ENCODE measurements at regions not wholly inside any gene's neighbourhood (a gene's known extent, or its start where the extent isn't known, plus 50 kb on each side); places are given as distances from the start of the nearest gene placed in this dataset.

GRCh38 chr4:17265139-17265538 is 246.8 kb downstream of the QDPR start:
- Mint-ChIP-seq H3K27ac (no peak overlapping the region), H3K9me3 (ENCODE audit: low read depth) (no peaks in the 10 kb centered on the region), H3K36me3 (ENCODE audit: insufficient read depth) (no peaks in the 10 kb centered on the region), H3K27me3 (peaks cover 19% of the 10 kb centered on the region), H3K4me3 (ENCODE audit: low read depth) (no peak overlapping the region), H3K4me1 (ENCODE audit: low read depth) (no peaks in the 10 kb centered on the region)
- no peak for TF ChIP-seq CTCF (IDR thresholded peaks at IDR 0.05; ENCODE audit: unreplicated experiment)
- no peak for DNase-seq (ENCODE audit: low spot score, unreplicated experiment)

- no peak overlapping the region for H3K27ac Mint-ChIP-seq
- no peak for DNase-seq (ENCODE audit: low spot score, unreplicated experiment)
Measured at GRCh38 chr4:17260166-17260907, 251.6 kb downstream of the QDPR start.

GRCh38 chr4:17258106-17258505 is 253.8 kb downstream of the QDPR start:
- peaks cover 6% of the 10 kb centered on the region for H3K4me1 Mint-ChIP-seq (ENCODE audit: low read depth)
- H3K4me3 Mint-ChIP-seq (ENCODE audit: low read depth), result no peak overlapping the region
- H3K27me3 Mint-ChIP-seq, result no peaks in the 10 kb centered on the region
- DNase-seq (ENCODE audit: low spot score, unreplicated experiment), result no peak
- no peak overlapping the region for H3K27ac Mint-ChIP-seq
- TF ChIP-seq CTCF (IDR thresholded peaks at IDR 0.05; ENCODE audit: unreplicated experiment), result no peak
- no peaks in the 10 kb centered on the region for H3K9me3 Mint-ChIP-seq (ENCODE audit: low read depth)
- H3K36me3 Mint-ChIP-seq (ENCODE audit: insufficient read depth), result no peaks in the 10 kb centered on the region

More at GRCh38 chr4:17260166-17260907, 251.6 kb downstream of the QDPR start:
- TF ChIP-seq CTCF (IDR thresholded peaks at IDR 0.05; ENCODE audit: unreplicated experiment), result no peak
- no peaks in the 10 kb centered on the region for H3K9me3 Mint-ChIP-seq (ENCODE audit: low read depth)
- H3K36me3 Mint-ChIP-seq (ENCODE audit: insufficient read depth), result no peaks in the 10 kb centered on the region
- H3K27me3 Mint-ChIP-seq, result no peaks in the 10 kb centered on the region
- H3K4me1 Mint-ChIP-seq (ENCODE audit: low read depth), result no peaks in the 10 kb centered on the region
- no peak overlapping the region for H3K4me3 Mint-ChIP-seq (ENCODE audit: low read depth)

GRCh38 chr4:17252131-17252530 is 259.8 kb downstream of the QDPR start:
- H3K27ac Mint-ChIP-seq, result no peak overlapping the region
- H3K36me3 Mint-ChIP-seq (ENCODE audit: insufficient read depth), result no peaks in the 10 kb centered on the region
- H3K4me1 Mint-ChIP-seq (ENCODE audit: low read depth), result peaks cover 6% of the 10 kb centered on the region
- H3K4me3 Mint-ChIP-seq (ENCODE audit: low read depth), result no peak overlapping the region
- H3K27me3 Mint-ChIP-seq, result peaks cover 4% of the 10 kb centered on the region
- no peak for DNase-seq (ENCODE audit: low spot score, unreplicated experiment)
- TF ChIP-seq CTCF (IDR thresholded peaks at IDR 0.05; ENCODE audit: unreplicated experiment), result no peak
- H3K9me3 Mint-ChIP-seq (ENCODE audit: low read depth), result no peaks in the 10 kb centered on the region

DNA sequence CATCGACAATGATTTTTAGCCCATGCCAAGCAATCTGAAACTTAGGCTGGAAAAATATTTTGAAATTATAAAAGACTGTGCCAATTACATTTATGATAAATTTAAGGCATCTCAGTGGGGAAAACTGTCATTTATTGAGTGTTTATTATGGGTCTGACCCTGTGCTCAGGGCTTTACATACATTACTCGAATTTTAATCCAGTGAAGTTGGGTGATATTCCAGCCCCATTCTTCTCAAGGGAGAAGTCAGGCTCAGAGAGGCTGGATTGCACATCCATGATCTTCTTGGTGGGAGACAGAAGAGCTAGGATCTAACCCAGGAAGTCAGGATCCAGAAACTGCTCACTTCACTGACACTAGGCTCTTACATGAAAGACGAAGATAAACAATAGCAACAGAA is 260.8 kb downstream of the QDPR start:
- Mint-ChIP-seq H3K9me3 (ENCODE audit: low read depth) (no peaks in the 10 kb centered on the region), H3K27ac (no peak overlapping the region), H3K4me1 (ENCODE audit: low read depth) (peaks cover 6% of the 10 kb centered on the region), H3K4me3 (ENCODE audit: low read depth) (no peak overlapping the region), H3K36me3 (ENCODE audit: insufficient read depth) (no peaks in the 10 kb centered on the region), H3K27me3 (peaks cover 4% of the 10 kb centered on the region)
- no peak for DNase-seq (ENCODE audit: low spot score, unreplicated experiment)
- no peak for TF ChIP-seq CTCF (IDR thresholded peaks at IDR 0.05; ENCODE audit: unreplicated experiment)

All from progenitor cell of endocrine pancreas (in vitro differentiated cells).